Activated T-helper 1 cell treated with Interleukin-2 at 50 U/mL for 16 hours (primary cell): ENCODE measurements at regions not wholly inside any gene's neighbourhood (a gene's known extent, or its start where the extent isn't known, plus 50 kb on each side); places are given as distances from the start of the nearest gene placed in this dataset.
"Not testable (repeated sequence)": the region's sequence is repeated elsewhere in the genome, so short reads cannot be mapped to it uniquely, and the experiment has no call there.

Experiments used
- DNase-seq: peaks from one replicate; pipeline ENCODE4 v3.0.0-alpha.2; 2020; ENCODE audit warnings: low read depth

DNA sequence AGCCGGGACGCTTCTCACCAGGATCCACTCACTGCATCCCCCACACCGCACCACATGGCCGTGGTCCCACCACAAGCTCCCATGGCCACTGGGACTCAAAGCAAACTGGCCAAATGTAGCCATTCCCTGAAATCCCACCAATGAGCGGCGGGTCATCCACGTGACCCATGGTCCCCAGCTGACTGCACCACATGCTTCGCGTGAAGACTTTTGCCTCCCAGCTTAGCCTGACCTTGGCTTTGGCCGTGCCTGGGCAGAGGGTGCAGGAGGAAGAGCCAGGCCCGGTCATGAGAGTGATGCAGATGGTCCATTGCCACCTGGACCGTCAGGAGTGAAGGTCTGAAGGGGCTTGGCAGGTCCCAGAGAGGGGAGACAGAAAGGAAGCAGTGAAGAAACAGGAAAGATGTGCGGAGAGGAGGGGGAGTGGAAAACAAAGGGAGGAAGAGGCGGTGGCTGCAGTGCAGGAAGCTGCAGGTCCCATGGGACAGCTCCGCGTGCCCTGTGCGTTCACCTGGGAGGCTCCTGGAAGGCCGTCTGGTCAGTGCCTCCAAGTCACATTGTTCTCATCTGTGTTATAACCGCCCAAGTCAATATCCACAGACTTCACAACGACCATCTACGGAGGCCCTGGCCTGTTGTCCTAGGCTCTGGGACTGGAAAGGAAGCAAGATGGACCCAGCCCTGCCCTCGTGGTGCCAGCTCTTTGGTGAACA lies 167.8 kb upstream of the AJAP1 start:
- DNase-seq, result no peak

DNA sequence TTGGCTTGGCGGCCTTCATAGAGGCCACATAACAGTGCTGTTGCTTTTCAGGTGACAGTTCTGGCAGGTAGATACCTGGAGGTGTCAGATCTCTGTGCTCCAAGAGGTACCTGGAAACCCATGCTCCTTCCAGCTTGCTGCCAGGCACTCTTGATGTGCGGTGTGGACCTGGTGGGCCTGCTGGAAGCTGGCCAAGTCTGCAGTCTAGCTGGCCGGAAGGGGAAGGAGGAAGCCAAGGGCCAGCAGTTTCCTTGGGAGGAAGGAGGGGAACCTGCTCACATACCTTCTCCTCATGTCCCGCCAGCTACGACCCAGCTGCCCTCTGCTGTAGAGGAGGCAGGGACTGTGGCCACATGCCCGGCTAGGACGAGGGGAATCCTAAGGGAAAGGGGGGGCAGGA lies 166.4 kb upstream of the AJAP1 start:
- no peak for DNase-seq

DNA sequence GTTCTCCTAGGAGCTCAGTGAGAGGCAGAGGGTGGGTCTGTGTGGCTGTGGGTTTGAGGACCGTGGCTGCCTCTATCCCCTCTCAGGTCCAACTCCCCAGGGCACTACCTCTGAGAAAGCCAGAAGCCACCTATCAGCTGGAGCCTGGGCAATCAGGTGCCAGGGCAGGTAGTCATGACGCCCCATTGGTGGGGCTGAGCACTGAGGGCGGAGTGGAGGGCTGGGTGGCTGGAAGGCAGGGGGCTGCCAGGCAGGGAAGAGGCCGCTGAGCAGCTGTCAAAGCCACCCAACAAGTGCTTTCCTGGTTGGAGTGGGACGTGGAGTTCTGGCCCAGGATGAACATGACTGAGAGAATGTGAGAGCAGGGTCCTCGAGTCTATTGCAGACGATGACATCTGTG lies 164.9 kb upstream of the AJAP1 start:
- DNase-seq, result no peak

DNA sequence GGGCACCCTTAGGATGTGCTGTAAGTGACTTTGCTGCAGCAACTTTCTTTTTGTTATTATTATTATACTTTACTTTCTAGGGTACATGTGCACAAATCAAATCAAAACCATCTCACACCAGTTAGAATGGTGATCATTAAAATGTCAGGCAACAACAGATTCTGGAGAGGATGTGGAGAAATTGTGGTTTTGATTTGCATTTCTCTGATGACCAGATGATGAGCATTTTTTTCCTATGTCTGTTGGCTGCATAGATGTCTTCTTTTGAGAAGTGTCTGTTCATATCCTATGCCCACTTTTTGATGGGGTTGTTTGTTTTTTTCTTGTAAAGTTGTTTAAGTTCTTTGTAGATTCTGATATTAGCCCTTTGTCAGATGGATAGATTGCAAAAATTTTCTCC lies 164.4 kb upstream of the AJAP1 start:
- DNase-seq, result not testable (repeated sequence)

DNA sequence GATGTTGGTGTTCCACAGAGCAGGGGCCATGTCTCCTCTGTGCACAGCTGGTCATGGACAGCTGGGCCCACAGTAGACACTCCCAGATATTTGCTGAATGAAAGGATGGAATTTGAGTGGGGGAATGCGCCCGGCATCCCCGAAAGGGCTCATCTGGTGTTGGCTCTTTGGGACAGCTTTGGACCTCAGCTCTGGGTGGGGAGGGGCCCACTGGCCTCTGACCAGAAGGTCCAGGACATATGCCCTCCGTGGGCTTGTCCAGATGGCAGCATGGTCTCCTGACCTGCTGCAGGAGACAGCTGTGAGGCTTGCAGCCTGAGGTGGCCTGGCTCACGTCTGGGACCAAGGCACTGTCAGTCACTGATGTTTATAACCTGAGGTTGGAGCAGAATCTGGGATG lies 160.4 kb upstream of the AJAP1 start:
- DNase-seq, result no peak

DNA sequence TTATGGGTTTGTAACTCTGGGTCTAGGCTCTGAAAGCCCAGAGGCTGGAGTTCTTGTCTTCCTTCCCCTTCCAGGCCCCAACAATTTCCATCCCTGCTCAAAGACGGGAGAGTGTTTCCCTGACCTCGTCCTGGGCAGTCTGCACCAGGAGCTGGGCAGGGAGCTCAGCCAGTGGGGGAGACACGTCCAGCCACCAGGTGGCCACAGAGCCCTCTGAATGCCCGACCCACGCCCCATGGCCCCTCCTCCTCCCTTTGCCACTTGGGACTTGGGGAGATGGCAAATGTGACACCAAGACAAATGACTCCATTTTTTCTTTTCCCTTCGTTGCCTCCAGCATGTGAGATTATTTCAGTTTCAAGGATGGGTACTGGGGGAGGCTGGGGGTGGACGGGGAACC lies 159.9 kb upstream of the AJAP1 start:
- no peak for DNase-seq

DNA sequence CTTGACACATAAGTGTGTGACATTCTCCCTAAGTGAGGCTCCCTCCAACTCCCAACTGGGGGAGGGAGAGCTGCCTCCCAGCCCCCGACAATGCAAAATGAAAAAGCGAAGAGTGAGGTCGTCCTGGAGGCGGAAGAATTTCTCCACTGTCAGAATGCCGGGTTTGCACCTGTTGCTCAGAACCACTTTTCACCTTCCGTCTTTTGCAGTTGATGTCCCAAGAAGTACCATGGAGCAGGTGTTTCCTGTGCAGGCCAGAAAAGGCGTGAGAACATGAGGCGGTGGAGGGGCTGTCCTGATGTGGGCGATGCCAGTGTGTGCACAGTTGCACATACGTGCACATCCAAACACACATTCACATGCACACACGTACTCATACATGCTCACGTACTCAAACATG lies 158.6 kb upstream of the AJAP1 start:
- no peak for DNase-seq

DNA sequence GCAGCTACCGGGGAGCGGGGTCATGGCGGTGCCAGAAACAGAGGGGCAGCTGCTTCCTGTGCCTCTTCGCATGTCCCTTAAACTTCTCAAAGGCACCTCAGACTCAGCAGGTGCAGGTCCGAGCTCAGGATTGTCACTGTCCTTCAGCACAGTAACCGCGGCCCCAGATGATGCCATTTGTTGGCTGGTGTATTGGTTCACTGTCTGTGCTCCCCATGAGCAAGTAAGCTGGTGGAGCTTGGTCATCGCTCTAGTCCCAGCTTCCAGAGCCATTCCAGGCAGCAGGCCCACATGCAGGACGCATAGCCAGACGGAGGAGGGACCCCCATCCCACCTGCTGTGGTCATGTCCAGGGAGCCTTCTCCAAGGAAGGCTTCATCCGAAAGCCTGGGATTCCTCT lies 154.0 kb upstream of the AJAP1 start:
- no peak for DNase-seq

DNA sequence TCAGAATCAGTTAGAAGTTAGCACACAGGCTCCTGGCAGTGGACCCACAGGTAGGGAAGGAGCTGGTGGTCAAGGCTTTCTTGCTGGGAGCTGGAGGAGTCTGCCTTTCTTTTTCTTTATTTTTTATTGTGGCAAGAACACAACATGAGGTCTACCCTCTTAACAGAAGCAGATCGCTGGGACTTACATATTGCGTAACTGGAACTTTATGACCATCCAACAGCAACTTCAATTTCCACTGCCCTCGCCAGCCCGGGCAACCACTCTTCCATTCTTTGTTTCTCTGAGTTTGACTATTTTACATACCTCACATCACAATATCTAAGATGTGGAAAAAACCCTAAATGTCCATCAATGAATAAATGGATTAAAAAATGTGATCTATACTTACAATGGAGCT lies 147.8 kb upstream of the AJAP1 start:
- DNase-seq, result no peak

DNA sequence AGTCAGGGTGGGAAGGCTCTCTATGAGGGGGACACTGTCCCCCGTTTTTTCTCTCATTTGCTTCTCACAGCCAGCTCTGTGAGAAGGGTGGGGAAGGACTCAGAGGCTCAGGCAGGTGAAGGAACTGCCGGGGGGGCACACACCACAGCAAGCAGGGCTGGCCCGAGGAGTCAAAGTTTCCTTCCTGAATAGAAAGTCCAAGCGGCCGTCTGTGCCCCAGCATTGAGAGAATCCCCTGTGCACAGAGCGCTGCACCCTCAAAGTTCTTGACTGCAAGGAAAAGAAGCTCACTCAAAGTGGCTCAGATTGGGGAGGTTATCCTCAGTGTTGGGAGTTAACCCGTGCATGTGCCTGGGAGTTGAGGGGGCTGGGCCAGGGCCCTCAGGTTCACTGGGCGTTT lies 145.2 kb upstream of the AJAP1 start:
- no peak for DNase-seq

DNA sequence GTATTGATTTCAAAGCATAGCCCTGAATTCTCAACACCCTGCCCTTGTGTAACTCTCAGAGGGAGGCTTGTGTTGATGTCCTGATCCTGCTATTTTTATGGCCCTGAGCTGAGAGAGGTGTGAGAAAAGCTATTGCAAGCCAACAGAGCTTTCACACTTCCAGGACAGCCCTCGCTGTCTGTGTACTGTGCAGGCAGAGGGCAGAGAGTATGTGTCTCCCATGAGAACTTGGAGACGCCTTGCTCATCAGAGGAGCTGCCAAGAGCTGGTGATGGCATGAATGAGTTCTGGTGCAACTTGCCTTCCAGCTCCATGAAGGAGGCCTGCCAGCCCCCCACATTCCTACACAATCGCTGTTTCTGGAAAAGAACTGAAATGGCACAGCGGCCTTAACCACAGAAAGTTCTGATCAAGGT lies 144.1 kb upstream of the AJAP1 start:
- DNase-seq, result no peak

DNA sequence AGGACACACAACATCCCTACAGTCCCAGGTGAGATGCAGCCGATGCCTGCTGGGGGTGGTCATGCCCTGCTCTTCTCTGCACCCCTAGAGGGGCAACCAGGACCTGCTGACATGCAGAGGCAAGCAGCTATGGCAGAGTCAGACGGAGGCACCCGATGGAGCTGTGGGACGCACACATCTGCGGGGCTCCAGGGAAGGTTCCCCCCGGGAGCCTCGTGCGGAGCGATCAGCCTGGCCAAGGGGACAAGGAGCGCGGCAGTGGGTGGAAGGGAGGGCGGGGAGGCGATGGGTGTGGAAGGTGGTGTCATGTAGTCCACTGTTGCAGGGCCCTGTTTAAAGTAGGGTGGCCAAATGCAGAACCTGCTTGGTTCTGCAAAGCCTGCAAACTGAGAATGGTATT lies 143.0 kb upstream of the AJAP1 start:
- DNase-seq, result no peak

DNA sequence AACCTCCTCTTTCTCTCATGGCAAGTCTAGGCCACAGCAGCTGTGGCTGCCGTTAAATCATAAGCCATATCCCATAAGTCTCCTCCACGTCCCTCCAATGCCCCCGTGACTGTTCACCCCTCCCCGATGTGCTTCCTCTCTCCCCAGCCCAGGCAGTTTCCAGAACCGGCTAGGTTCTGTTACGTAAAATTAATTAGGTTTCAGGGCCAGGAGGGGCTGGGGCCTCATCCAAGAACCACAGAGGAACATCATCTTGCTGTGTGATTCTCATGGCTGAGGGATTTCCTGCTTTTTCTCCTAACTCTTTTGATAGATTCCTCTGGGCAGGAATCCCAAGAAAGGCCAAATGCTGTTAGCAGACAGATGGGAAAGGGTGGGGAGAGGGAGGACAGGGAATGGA lies 141.8 kb upstream of the AJAP1 start:
- DNase-seq, result no peak

DNA sequence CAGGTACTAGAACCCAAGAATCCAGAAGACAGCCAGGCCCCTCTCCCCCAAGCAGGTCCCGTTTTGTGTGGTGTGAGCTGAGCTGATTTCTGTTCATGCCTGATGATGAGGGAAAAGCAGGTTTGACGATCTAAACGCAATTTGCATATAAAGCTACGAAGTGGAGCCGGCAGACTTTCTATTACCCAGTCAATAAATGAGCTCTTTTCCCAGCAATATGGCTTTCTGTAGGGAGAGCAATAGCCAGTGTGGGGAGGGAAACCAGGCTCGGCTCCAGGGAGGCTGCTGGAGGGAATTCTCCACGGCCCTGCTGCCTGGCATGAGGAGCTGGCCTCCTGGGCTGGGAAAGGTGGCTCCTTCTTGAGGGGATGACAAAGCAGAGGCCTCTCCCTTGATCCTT lies 140.7 kb upstream of the AJAP1 start:
- DNase-seq, result no peak

DNA sequence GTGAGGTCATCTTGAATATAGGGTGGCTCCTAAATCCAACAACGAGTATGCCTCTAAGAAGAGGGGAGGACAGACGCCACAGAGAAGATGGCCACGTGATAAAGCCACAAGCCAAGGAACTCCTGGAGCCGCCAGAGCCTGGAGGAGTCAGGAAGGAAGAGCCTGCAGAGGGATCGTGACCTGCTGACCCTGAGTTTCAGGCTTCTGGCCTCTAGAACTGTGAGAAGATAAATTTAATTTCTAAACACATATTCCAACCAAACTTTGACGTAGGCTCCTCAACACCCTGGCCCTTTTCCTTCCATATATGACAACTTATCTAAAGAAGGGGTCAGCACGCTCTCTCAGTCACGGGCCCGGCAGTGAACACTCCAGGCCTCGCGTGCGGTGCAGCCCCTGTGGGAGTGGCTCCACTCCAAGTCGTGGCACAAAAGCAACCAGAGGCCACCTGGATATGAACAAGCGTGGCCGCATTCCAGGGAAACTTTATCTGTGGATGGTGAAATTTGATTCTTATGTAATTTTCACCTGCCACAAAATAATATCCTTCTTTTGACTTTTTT lies 138.6 kb upstream of the AJAP1 start:
- DNase-seq, result no peak

DNA sequence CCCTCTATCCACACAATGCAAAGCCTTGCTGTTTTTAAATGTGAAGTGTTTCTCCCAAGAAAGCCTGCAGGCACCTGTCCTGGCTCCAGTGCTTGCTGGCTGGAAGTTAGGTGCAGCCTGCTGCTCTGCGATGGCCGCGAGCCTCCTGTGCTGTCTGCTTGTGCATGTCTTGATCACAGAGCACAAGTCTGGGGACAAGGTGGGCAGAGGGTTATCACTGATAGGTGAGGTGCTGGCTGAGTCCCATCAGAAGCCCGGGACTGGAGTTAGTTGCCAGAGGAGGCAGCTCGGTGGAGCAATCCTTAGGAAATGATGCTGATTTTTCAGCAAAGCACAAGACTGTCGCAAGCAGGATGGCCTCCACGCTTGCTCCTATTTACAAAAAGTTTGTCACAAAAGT lies 137.8 kb upstream of the AJAP1 start:
- no peak for DNase-seq

DNA sequence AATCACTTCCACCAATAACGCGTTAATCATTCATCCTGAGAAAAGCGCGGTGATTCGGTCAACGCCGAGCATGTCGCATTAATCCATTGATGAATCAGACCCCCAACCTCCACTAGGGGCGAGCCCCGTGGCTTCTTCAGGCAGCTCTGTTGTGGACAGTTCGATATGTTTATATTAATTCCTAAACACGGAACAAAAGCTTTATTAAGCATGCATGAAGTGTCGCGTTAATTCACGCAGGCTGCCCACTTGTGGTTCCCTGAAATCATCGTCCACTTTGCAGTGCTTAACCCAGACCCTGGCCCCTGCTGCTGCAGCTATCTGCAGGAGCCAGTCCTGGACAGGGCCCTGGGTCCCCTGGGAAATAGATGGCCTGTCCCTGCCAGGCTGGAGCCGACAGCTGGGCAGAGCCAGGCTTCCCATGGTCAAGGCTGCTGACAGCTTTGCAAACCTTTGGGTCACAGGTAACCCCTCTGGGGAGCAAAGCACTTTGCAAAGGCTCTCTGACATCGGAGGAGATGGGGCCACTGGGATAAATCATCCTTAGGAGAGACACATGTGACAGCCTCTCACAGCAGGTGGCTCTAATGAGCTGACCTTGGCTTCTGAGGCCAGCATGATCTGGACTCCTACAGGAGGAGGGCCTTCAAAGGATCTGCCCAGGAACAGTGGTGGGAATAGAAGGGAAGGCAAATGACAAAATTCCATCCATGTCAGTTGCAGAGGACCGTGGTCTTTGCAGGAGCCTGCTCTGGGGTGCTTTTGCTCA lies 137.0 kb upstream of the AJAP1 start:
- no peak for DNase-seq

DNA sequence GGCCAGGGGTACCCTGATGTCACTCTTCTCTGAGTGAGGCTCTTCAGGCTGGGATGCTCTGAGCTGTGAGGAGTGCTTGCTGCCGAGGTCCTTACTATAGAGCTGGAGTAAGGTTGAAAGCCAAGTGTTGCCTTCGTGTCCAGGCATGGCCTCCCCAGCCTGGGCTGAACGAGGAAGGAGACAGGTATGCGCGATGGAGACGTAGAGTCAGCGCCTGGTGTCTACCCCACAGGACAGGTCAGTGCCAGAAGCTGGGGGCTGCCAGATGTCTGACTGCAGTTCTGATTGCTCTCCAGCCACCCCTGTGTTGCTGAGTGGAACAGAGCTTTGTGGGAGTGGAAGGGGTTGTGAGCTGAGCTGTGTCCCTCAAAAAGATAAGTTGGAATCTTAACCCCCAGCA lies 135.8 kb upstream of the AJAP1 start:
- no peak for DNase-seq

DNA sequence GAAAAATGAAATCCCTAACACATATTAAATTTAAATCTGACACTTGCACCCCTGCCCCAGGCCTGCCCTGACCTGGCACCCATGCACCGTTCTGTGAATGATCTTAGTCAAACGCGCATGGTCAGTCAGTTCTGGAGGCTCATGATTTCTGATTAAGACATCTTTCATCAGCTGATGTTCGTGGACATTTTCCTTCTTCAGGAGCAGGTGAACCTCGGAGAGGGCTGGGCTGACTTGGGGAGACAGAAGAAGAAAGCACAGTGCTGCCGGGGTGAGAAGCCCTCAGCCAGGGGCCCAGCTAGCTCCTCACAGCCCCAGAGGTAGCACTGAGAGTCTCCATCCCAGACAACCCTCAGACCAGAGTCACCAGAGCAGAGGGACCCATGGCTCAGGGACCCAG lies 134.5 kb upstream of the AJAP1 start:
- DNase-seq, result no peak

DNA sequence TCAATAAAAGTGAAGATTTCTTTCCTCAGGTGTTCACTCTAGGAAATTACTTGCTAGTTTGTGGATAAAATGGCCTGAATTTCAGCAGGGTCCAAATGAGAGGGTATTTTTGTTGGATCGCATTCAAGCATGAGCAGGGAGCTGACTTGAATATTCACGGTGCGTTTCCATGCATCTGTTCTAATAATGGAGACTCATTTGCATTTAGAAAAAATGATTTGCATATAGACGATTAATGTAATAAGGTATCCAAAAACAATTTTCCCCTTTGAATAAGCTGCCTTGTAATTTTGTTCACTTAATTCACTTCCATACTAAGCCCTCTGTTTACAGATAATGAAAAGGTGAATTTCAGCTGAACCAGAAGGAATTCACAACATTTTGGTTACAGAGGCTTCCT lies 130.9 kb upstream of the AJAP1 start:
- DNase-seq, result no peak

DNA sequence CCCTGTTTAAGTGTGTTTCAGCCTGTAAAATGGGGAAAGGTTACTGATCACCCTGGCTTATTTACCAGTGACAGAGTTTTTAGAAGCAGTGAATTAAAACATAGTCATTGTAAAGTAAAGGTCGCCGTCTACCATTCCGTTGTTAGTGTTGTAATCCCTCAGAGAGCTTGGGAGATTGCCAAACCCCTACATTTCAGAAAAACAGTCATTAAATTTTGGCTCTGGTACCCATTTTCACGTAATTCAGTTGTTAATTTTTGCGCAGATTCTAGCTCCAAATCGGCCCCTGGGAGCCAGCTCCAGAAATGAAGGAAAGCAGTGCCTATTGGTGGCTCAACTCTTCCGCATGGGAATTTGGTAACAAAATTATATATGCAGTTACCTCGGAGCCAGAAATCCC lies 127.7 kb upstream of the AJAP1 start:
- no peak for DNase-seq

DNA sequence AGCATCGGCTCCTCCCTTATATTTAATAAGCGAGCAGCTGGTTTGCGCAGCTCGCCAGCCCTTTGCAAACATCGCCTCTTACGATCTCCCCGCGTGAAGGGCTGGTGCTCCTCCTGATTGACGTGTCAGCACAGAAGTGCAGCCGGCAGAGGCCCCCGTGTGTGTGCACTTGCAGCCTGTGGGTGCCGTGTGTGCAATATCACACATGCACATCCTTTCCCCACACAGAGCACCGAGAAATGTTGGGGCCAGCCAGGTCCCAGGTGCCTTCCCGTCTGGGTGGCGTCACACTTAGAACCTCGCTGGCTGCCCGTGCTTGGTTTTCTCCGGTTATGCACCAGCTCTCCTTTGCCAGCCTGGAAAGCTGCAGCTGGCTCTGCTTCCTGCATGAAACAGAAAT lies 126.6 kb upstream of the AJAP1 start:
- DNase-seq, result no peak

DNA sequence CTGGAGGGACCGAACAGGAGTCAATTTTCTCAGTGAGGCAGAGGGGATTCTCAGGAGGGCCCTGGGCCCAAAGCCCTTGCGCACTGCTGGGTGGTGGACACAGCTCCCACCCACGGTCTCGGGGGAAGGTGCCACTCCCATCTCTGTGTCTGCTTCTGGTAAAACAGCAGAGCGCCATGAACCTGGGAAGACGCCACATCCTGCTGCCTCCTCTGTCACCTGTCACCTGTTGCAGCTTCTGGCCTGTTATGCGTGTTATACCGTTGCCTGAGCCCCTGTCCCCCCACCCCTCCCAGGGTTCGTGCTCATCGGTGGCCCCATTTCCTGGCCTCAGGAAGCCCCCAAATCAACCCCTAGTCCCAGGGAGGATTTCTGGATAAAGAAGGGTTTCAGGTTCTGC lies 125.8 kb upstream of the AJAP1 start:
- DNase-seq, result no peak
